HG03108 (cell line): ENCODE measurements at regions not wholly inside any gene's neighbourhood (a gene's known extent, or its start where the extent isn't known, plus 50 kb on each side); places are given as distances from the start of the nearest gene placed in this dataset.

Source experiments
- ATAC-seq: cut with Tn5 transposase; IDR thresholded peaks from one replicate; pipeline ENCODE4 v1.9.1; 2021; ENCODE audit warnings: moderate library complexity; ENCODE audit not compliant: unreplicated experiment

GRCh38 chr2:106941372-106941993 is 55.5 kb upstream of the ST6GAL2 start:
- no peak for ATAC-seq

GRCh38 chr2:106943468-106944200 is 57.7 kb upstream of the ST6GAL2 start:
- no peak for ATAC-seq

GRCh38 chr2:106944215-106944614 is 58.2 kb upstream of the ST6GAL2 start:
- ATAC-seq = no peak

GRCh38 chr2:106948540-106948939 is 62.6 kb upstream of the ST6GAL2 start:
- no peak for ATAC-seq

GRCh38 chr2:106953236-106953635 is 67.3 kb upstream of the ST6GAL2 start:
- ATAC-seq = no peak

GRCh38 chr2:106953779-106954178 is 67.8 kb upstream of the ST6GAL2 start:
- ATAC-seq = no peak

- ATAC-seq = no peak
Measured at GRCh38 chr2:106954304-106954703, 68.3 kb upstream of the ST6GAL2 start.

- ATAC-seq = no peak
Measured at GRCh38 chr2:106956416-106956815, 70.4 kb upstream of the ST6GAL2 start.

- no peak for ATAC-seq
Measured at GRCh38 chr2:106956879-106957278, 70.9 kb upstream of the ST6GAL2 start.

- no peak for ATAC-seq
Measured at GRCh38 chr2:106959975-106960682, 74.2 kb upstream of the ST6GAL2 start.

- no peak for ATAC-seq
Measured at GRCh38 chr2:106960683-106961161, 74.8 kb upstream of the ST6GAL2 start.

- ATAC-seq = no peak
Measured at GRCh38 chr2:106961328-106961727, 75.4 kb upstream of the ST6GAL2 start.

- no peak for ATAC-seq
Measured at GRCh38 chr2:106963156-106963555, 77.2 kb upstream of the ST6GAL2 start.

GRCh38 chr2:106963893-106964292 is 77.9 kb upstream of the ST6GAL2 start:
- ATAC-seq = no peak

GRCh38 chr2:106965611-106966010 is 79.6 kb upstream of the ST6GAL2 start:
- no peak for ATAC-seq

GRCh38 chr2:106969777-106970176 is 83.8 kb upstream of the ST6GAL2 start:
- ATAC-seq = no peak

GRCh38 chr2:106970471-106971261 is 84.7 kb upstream of the ST6GAL2 start:
- no peak for ATAC-seq

GRCh38 chr2:106972782-106973181 is 86.8 kb upstream of the ST6GAL2 start:
- no peak for ATAC-seq

- ATAC-seq = no peak
Measured at GRCh38 chr2:106974891-106975290, 88.9 kb upstream of the ST6GAL2 start.

- no peak for ATAC-seq
Measured at GRCh38 chr2:106975641-106976040, 89.7 kb upstream of the ST6GAL2 start.

- ATAC-seq = no peak
Measured at GRCh38 chr2:106976548-106976947, 90.6 kb upstream of the ST6GAL2 start.
